Stimulated activated CD8-positive, alpha-beta memory T cell treated with anti-CD3 and anti-CD28 coated beads, Interleukin-12 subunit alpha, Interleukin-12 subunit beta, amount 100 ng/mL, for 24 hours (primary cell): ENCODE measurements at regions not wholly inside any gene's neighbourhood (a gene's known extent, or its start where the extent isn't known, plus 50 kb on each side); places are given as distances from the start of the nearest gene placed in this dataset.

Experiments
- DNase-seq: peaks from one replicate; pipeline ENCODE4 v3.0.0-alpha.2; 2020; ENCODE audit errors: extremely low read depth

- no peak for DNase-seq
These were observed 231.2 kb upstream of the TPRG1 start for GRCh38 chr3:188940573-188940932.

DNA sequence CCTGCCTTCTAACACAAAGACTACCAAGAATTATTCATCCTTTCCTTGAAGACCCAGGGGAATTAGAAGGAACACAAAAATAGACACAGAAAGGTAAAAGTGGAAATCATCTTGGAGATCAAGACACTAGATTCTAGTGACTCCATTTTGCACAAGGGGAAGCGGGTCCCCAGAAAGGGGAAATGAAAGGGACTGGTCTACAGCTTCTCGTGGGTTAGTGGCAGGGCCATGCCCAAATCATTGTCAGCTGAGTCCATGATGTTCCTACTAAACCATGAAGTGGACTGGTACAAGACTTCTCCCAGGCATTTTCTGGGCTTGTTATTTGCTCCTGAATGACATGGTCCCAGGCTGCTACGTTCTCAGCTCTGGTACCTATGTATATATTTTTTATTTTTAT, 230.7 kb upstream of the TPRG1 start:
- DNase-seq, result no peak

- DNase-seq, result no peak
These were observed 229.6 kb upstream of the TPRG1 start for GRCh38 chr3:188942191-188942590.

DNA sequence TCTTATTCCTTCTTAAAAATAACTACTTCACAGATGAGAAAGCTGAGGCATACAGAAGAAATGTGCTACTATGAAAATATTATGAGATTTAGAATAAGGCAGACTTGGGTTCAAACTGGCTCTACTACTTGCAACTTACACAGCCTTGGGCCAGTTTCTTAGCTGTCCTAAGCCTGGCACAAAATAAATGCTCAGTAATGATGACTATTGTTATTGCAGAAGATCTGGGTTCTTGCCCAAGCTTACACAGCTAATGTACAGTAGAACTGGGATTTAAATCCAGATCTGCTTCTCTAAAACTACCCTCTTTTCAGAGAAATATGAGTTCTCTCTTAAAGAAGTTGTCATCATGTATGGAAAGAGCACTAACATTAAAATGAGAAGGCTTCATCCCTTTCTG, 228.2 kb upstream of the TPRG1 start:
- no peak for DNase-seq

GRCh38 chr3:188944108-188944507, 227.7 kb upstream of the TPRG1 start:
- no peak for DNase-seq

DNA sequence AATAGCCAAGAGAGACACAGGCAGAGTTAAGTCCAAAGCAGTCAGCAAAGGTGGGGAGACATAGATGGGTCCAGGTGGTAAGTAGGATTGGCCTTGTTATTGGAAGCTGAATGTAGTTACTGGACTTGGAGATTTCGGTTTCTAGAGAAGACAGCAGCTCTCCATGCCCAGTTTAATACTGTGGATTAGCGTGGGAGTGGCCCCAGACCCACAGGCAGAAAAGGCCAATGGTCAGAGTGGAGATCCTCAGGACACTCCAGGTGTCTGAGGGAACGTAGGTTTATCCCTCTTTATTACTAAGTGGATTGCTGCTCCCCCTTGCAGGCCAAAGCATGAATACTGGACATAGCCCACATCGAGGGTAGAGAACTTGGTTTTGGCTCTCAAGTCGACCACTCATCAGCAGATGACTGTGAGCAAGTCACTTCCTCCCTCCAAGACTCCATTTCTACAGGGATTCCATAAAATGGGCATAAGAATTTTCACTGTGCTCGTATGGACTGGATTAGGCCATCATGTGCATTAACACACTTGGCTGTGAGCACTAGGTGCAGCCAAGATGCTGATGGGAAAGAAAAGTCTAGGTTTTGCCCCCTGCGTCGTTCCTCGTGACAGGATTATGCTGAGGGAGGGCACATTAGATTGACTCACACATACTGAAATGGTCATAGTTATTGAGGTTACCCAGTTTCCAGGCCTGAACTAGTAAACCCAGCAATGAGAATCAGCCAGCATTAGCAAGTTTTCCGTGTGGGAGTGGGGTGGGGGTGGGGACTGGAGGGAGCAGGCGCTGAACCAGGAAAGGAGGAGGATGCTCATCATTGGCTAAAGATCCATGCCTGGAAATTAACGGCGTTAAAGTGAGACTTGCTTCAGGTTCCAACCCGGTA, 225.2 kb upstream of the TPRG1 start:
- DNase-seq, result no peak

DNA sequence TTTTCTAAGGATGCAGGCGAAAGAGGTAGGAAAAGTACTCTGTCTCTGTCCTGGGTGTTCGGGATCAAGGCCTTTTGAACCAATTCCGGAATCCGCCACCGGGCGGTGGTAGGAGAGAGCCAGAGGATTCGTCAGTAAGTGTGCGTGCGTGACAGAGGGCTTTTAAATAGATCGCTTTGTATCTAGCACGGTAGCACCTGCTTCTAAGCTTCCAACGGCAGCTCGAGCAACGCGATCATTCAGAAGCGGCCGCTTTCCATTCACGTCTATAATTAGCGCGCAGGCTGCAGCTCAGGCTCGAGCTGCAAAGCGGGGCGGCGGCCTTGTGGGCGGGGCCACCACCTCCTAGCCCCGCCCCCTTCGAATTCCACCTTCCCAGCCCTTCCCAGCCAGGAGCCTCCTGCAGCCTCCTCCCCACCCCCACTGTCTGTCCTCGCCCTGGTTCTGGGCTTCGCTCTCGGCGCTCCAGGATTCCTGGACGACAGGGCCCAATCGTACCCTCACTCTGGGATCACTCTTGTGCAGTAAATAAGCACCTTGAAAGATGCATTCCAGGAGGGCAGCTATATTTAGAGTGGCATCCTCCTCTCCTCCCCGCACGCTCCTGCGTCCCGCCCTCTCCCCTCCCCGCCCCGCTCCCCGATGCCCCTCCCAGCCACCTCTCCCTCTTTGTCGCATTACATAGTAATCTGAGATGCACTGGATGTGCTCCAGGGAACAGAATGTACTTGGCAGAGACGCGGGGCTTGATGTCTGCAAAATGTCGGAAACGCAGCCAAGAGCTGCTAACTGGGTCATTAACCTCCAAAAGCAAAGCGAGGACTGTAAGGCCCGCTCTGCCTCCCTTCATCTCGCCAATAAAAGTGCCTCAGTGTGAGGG, 224.1 kb upstream of the TPRG1 start:
- no peak for DNase-seq

GRCh38 chr3:188948281-188948996, 223.3 kb upstream of the TPRG1 start:
- DNase-seq, result no peak

GRCh38 chr3:188948997-188949389, 222.8 kb upstream of the TPRG1 start:
- DNase-seq, result no peak

- no peak for DNase-seq
These were observed 222.3 kb upstream of the TPRG1 start for GRCh38 chr3:188949456-188949855.

GRCh38 chr3:188949996-188950395, 221.8 kb upstream of the TPRG1 start:
- DNase-seq, result no peak

DNA sequence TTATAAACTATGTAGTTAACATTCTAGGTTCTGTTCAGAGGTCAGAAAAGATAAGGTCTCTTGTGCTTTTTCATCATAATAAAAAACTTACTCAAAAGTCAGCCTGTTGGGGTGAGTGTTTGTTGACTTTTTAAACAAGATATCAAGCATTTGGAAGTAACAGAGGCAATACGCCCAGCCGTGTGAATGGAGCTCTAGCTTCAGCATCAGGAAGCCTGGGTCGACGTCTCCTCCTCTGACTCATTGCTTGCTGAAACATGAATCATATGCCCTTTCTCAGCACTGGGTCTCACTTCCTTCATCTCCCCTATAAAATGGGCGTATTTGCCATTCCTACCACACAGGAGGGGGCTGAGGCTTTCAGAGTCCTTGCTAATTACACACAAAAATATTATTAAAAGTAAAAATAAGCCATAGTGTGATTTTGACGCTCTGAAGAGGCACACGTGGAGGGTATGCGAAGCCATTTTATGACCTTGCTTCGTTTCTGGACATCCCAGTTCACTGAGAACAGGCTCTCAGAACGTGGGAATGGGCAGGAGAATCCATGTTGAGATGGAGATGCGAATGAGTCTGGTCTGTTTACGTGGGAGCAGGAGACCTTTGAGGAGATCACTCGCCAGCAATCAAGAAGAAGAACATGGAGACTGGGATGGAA, 220.8 kb upstream of the TPRG1 start:
- DNase-seq, result peak; percentile 14

- DNase-seq, result no peak
These were observed 220.0 kb upstream of the TPRG1 start for GRCh38 chr3:188951734-188952133.

DNA sequence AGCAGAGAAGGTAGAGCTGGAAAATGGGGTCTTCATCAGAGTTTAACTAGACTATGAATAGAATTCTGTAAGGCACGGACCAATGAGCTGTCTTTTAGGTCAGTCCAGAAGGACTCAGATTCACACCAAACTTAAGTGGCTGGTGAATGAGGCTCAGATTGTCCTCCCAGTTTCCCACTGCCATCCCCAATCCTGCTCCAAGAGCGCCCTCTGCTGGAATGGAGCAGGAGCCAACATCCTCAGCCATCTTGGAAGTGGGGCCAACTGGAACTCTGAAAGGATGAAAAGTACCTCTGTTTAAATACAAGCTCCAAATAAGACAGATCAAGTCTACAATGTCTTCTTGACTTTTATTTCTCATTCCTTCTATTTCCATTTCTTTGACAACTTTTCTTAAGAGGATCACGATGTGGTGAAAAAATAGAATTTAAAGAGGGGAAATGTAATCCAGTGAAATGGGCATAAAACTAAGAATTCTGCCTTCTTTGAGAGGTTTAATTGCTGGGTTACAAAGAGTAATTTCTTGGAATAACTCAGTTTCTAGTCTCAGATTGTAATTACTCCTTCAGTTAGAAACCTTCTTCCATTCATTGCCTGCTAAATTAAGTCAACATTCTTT, 217.1 kb upstream of the TPRG1 start:
- DNase-seq, result peak; percentile 47

DNA sequence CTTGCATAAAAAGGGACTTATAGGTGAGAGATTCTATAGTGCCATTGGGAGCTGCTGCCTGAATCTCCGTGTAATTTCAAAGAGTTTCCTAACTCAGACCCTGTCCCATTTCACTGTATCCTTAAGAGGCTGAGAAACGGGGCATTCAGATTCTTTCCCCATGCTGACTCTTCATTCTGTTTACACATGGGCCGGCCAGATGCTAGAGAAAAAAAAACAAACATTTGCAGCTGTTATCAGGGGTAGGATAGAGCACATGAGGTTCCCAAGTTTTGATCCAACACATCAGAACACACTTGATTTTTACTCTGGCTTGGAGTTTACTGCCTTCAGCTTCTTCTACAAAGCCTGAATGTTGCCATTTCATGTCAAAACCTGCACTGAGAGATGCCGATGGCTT, 215.9 kb upstream of the TPRG1 start:
- DNase-seq, result no peak

DNA sequence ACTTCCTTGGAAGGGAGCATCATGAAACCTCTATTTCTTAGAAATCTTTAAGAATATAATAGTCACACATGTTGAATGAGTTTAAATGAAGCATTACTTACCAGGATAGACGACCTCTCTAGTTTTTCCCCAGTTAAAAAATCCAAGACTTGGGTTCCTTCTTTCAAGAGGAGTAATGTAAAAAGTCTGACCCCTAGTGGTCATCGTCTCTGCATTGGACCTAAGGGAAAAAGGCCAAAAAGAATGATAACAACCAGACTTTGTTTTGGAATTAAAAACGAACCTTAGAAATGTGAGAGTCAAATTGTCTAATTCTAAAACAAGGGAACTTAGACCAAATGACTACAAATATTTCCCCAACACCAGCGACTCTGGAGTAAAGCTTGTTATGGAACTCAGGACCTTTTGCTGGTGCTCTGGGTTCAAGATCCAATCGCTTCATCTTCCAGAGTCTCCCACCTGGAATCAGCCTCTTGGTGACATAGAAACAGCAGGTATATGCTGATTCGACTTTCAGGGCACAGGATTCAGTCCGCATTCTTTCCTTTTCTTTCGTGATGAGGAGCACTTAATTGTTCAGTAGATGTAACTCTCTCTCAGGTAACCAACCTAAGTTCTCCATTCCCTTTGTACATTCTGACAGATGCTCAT, 214.8 kb upstream of the TPRG1 start:
- no peak for DNase-seq

DNA sequence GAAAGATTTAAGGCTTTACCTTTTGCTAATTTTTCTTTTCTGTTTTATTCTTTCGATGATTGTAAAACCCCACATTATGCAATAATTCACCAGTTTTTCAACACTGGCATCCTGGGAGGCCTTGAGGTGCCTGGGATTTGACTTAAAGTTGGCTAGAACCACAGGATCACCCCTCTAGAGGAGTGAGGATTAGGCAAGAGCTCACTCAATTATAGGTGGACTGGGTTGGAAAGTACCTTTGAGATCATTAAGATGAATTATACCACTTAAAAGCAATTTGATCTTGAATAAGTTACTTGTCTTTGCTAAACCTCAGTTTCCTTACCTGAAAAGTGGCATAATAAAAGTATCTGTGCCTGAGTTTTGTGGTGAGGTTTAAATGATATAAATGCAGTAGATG, 212.8 kb upstream of the TPRG1 start:
- no peak for DNase-seq

GRCh38 chr3:188962253-188963247, 209.2 kb upstream of the TPRG1 start:
- no peak for DNase-seq

DNA sequence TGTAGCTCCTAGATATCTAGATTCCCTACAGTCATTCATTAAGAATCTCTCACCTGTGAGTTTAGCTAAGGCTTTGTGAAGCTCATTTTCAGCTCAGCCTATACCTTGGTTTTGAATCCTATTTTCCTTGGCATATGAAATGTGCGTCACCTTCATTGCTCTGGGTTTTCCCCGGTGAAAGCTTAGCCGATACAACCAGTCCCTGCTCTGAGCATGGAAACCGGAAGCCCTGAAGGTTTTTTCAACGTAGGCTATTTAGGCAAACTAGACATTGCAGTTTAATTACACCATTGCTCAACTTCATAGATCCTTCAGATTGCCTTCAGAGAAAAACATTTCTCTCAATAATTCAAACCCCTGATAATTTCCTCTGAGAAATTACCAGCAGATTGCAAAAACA, 206.8 kb upstream of the TPRG1 start:
- DNase-seq, result no peak

GRCh38 chr3:188972310-188972709, 199.5 kb upstream of the TPRG1 start:
- DNase-seq, result no peak
